Gastroesophageal sphincter (tissue), 4 donors: ENCODE measurements at regions not wholly inside any gene's neighbourhood (a gene's known extent, or its start where the extent isn't known, plus 50 kb on each side); places are given as distances from the start of the nearest gene placed in this dataset.

Experiments
- ATAC-seq: fragments of 150-250 bp; one replicate; pipeline ENCODE4 v1.9.1; 2016; ENCODE audit warnings: mild to moderate bottlenecking, moderate library complexity
- H3K27ac ChIP-seq, 4 donors: fragments of 200-600 bp; sonication (generic) in 3 of 4; 1 replicate in 3 of 4; 2 replicates in 1 of 4; pipeline ENCODE4 v1.5.1; 2016 to 2019
- H3K27me3 ChIP-seq: fragments of 200-600 bp; sonication (generic); one replicate; pipeline ENCODE4 v1.5.1; 2019
- H3K36me3 ChIP-seq, 2 donors: fragments of 200-600 bp; sonication (generic); one replicate each; pipeline ENCODE4 v1.5.1; 2019; ENCODE audit warnings: control low read depth in 1 of 2
- H3K4me1 ChIP-seq, 3 donors: fragments of 200-600 bp; sonication (generic); 1 replicate in 2 of 3; 2 replicates in 1 of 3; pipeline ENCODE4 v1.5.1; 2016 to 2019; ENCODE audit warnings: control low read depth in 2 of 3
- H3K4me3 ChIP-seq, 2 donors: fragments of 200-600 bp; sonication (generic); one replicate each; pipeline ENCODE4 v1.5.1; 2019; ENCODE audit warnings: mild to moderate bottlenecking in 1 of 2, moderate library complexity in 1 of 2
- H3K9me3 ChIP-seq, 3 donors: fragments of 200-600 bp; sonication (generic); one replicate each; pipeline ENCODE4 v1.5.1; 2017 to 2019; ENCODE audit warnings: control low read depth in 2 of 3
- CTCF ChIP-seq, 4 experiments: fragments of 200-600 bp in 2 of 4; fragments of 450-650 bp in 2 of 4; sonication (generic) in 1 of 4; IDR thresholded peaks; one replicate each; pipeline ENCODE4 v1.5.1; 2017 to 2019; ENCODE audit warnings: antibody characterized with exemption in 4 of 4, mild to moderate bottlenecking in 2 of 4, moderate library complexity in 2 of 4
- EP300 ChIP-seq: sonication (generic); formaldehyde crosslinking; IDR thresholded peaks from one replicate; pipeline ENCODE4 v1.6.1; 2017; ENCODE audit warnings: antibody characterized with exemption, mild to moderate bottlenecking
- POLR2A ChIP-seq, 2 donors: fragments of 450-650 bp; IDR thresholded peaks; one replicate each; pipeline ENCODE4 v1.6.1; 2017; ENCODE audit warnings: antibody characterized with exemption in 2 of 2, mild to moderate bottlenecking in 2 of 2, moderate library complexity in 1 of 2
- POLR2AphosphoS5 ChIP-seq: sonication (generic); formaldehyde crosslinking; IDR thresholded peaks from one replicate; pipeline ENCODE4 v1.6.1; 2017; ENCODE audit warnings: antibody characterized with exemption
- WGBS, 2 donors: methylation state at CpG; one replicate each; pipeline ENCODE4 v1.1.5; 2018; ENCODE audit warnings: low coverage in 1 of 2; 5-methylcytosine and 5-hydroxymethylcytosine counted together

DNA sequence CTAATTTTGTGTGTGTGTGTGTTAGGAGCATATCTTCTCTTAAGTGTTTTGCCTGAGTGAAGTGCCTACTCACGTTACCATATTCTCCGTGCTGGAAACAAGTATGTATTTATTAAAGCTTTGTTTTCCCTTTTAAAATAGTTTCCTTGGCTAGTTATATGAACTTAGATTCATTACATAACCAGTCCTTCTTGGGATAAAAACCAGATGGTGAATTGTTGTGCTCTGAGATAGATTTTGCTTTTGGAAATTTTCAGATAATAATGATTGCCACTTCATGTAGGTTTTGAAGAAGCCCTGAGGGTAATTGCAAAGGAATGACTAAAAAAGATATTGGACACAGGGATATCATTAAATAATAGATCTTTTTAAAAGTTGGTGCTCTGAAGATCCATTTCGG, 390.2 kb upstream of the SGO1 start:
- no peaks in the 10 kb centered on the region for H3K36me3 ChIP-seq
- ATAC-seq = no peak
- H3K9me3 ChIP-seq = no peaks in the 10 kb centered on the region
- TF ChIP-seq CTCF (IDR thresholded peaks at IDR 0.05) (no peak), EP300 (no peak), POLR2AphosphoS5 (no peak), POLR2A (IDR thresholded peaks at IDR 0.05) (no peak)
- H3K4me1 ChIP-seq = no peaks in the 10 kb centered on the region
- no peak overlapping the region for H3K27ac ChIP-seq
- no peaks in the 10 kb centered on the region for H3K27me3 ChIP-seq
- 43 to 82% methylated on average over 3 of the region's 3 CpGs for WGBS, 2 donors
- no peak overlapping the region for H3K4me3 ChIP-seq

GRCh38 chr3:20575146-20575545, 389.1 kb upstream of the SGO1 start:
- no peak for ATAC-seq
- no peaks in the 10 kb centered on the region for H3K9me3 ChIP-seq
- H3K4me1 ChIP-seq = no peaks in the 10 kb centered on the region
- H3K27ac ChIP-seq = no peak overlapping the region
- TF ChIP-seq EP300 = no peak
- no peak for TF ChIP-seq CTCF (IDR thresholded peaks at IDR 0.05)
- TF ChIP-seq POLR2A (IDR thresholded peaks at IDR 0.05) = no peak
- TF ChIP-seq POLR2AphosphoS5 = no peak
- 80 to 93% methylated on average over 2 of the region's 2 CpGs for WGBS, 2 donors
- no peaks in the 10 kb centered on the region for H3K36me3 ChIP-seq
- H3K27me3 ChIP-seq = no peaks in the 10 kb centered on the region
- no peak overlapping the region for H3K4me3 ChIP-seq

DNA sequence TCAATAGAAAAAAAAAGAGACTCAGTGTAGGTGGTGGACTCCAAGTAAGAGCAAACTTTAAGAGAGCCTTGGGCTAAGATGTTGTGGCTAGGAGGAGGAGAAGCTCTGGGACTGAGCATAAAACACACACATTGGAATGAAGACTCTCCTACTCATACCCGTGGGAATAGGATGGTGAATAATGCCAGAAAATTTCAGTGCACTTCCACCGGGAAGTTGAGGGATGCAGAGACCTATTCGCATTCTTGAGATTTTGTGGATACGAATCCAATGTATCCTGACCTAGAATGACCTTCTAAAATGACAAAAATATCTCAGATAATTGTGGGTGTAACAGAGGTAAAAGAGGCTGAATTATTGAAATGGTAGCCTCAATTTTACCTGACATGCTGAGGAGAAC, 388.7 kb upstream of the SGO1 start:
- H3K27ac ChIP-seq = no peak overlapping the region
- 38 to 54% methylated on average over 3 to 4 of the region's 4 CpGs for WGBS, 2 donors
- no peak overlapping the region for H3K4me3 ChIP-seq
- no peaks in the 10 kb centered on the region for H3K27me3 ChIP-seq
- ATAC-seq = no peak
- no peaks in the 10 kb centered on the region for H3K36me3 ChIP-seq
- H3K9me3 ChIP-seq = no peaks in the 10 kb centered on the region
- TF ChIP-seq POLR2A (IDR thresholded peaks at IDR 0.05) (no peak), POLR2AphosphoS5 (no peak), CTCF (IDR thresholded peaks at IDR 0.05) (no peak), EP300 (no peak)
- no peaks in the 10 kb centered on the region for H3K4me1 ChIP-seq

- Histone ChIP-seq H3K4me3 (no peak overlapping the region), H3K36me3 (no peaks in the 10 kb centered on the region), H3K4me1 (no peaks in the 10 kb centered on the region), H3K27ac (no peak overlapping the region), H3K27me3 (no peaks in the 10 kb centered on the region), H3K9me3 (no peaks in the 10 kb centered on the region)
- WGBS, 2 donors = 62 to 68% methylated on average over 3 of the region's 3 CpGs
- TF ChIP-seq POLR2A (IDR thresholded peaks at IDR 0.05) = no peak
- TF ChIP-seq POLR2AphosphoS5 = no peak
- TF ChIP-seq EP300 = no peak
- no peak for TF ChIP-seq CTCF (IDR thresholded peaks at IDR 0.05)
- ATAC-seq = no peak
Measured at GRCh38 chr3:20573175-20573574, 387.2 kb upstream of the SGO1 start.

- Histone ChIP-seq H3K36me3 (no peaks in the 10 kb centered on the region), H3K4me1 (no peaks in the 10 kb centered on the region), H3K27ac (no peak overlapping the region), H3K4me3 (no peak overlapping the region), H3K9me3 (no peaks in the 10 kb centered on the region), H3K27me3 (no peaks in the 10 kb centered on the region)
- no peak for TF ChIP-seq POLR2A (IDR thresholded peaks at IDR 0.05)
- no peak for TF ChIP-seq CTCF (IDR thresholded peaks at IDR 0.05)
- no peak for TF ChIP-seq POLR2AphosphoS5
- TF ChIP-seq EP300 = no peak
- ATAC-seq = no peak
- 85 to 100% methylated on average over 2 to 5 of the region's 5 CpGs for WGBS, 2 donors
Measured at GRCh38 chr3:20572473-20572872, 386.5 kb upstream of the SGO1 start.
